ENCODE measurements at regions not wholly inside any gene's neighbourhood (a gene's known extent, or its start where the extent isn't known, plus 50 kb on each side); places are given as distances from the start of the nearest gene placed in this dataset.

DNA sequence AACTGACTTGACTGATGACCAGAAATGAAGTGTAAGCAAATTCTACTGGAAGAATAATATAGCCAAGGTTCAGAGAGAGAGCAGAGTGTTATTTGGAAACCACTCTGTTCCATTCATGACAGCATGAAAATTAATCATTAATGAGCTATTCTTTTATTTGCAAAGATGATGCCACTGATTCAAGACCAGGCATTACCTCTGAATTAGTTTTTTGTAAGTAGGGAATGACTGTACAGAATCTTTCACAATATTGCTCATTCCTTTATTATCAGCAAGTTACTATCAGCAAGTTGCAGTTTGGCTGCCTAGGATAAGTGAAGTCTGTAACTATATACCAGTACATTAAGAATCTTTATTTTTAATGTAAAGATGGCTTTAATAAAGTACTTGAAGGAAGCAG lies 75.1 kb upstream of the RGMB start:
- Histone ChIP-seq H3K27me3 (ENCODE audit: low read depth) (no peaks in the 10 kb centered on the region), H3K4me3 (no peak overlapping the region), H3K4me1 (no peaks in the 10 kb centered on the region), H3K9me3 (peaks cover 8% of the 10 kb centered on the region), H3K27ac (no peak overlapping the region), H3K36me3 (no peaks in the 10 kb centered on the region)
- no peak for DNase-seq
- TF ChIP-seq, protein P1, sequence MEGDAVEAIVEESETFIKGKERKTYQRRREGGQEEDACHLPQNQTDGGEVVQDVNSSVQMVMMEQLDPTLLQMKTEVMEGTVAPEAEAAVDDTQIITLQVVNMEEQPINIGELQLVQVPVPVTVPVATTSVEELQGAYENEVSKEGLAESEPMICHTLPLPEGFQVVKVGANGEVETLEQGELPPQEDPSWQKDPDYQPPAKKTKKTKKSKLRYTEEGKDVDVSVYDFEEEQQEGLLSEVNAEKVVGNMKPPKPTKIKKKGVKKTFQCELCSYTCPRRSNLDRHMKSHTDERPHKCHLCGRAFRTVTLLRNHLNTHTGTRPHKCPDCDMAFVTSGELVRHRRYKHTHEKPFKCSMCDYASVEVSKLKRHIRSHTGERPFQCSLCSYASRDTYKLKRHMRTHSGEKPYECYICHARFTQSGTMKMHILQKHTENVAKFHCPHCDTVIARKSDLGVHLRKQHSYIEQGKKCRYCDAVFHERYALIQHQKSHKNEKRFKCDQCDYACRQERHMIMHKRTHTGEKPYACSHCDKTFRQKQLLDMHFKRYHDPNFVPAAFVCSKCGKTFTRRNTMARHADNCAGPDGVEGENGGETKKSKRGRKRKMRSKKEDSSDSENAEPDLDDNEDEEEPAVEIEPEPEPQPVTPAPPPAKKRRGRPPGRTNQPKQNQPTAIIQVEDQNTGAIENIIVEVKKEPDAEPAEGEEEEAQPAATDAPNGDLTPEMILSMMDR (IDR thresholded peaks at IDR 0.05) = no peak
- intact Hi-C loops (cut with DNase I) = no loop called here
- ATAC-seq = no peak

DNA sequence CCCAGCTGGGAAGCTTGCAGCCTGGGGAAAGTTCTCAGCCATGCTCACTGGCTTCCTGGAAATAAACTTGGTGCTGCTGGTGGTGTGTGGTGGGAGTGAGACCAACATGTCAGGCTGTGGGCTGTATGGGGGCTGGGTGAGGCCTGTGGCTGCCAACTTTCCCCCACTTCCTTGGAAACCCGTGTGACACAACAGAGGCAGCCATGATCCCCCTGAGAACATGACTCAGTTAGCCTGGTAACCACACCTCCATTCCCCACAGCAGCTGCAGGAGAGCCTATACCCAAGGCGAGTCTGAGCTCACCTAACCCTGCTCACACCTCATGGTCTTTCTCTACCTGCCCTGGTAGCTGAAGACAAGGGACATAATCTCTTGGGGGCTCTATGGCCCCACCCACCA lies 72.7 kb upstream of the RGMB start:
- no peaks in the 10 kb centered on the region for H3K36me3 ChIP-seq
- no peak for DNase-seq
- H3K9me3 ChIP-seq = peaks cover 8% of the 10 kb centered on the region
- no peaks in the 10 kb centered on the region for H3K4me1 ChIP-seq
- H3K27ac ChIP-seq = no peak overlapping the region
- TF ChIP-seq, protein P1 (IDR thresholded peaks at IDR 0.05) = no peak
- H3K27me3 ChIP-seq (ENCODE audit: low read depth) = no peaks in the 10 kb centered on the region
- no peak for ATAC-seq
- H3K4me3 ChIP-seq = no peak overlapping the region
- intact Hi-C loops (cut with DNase I) = no loop called here

GRCh38 chr5:98705841-98706240 lies 67.6 kb upstream of the RGMB start:
- Histone ChIP-seq H3K27me3 (ENCODE audit: low read depth) (no peaks in the 10 kb centered on the region), H3K27ac (no peak overlapping the region), H3K36me3 (no peaks in the 10 kb centered on the region), H3K4me3 (no peak overlapping the region), H3K9me3 (peaks cover 8% of the 10 kb centered on the region), H3K4me1 (no peaks in the 10 kb centered on the region)
- ATAC-seq = no peak
- no peak for DNase-seq
- intact Hi-C loops (cut with DNase I) = no loop called here
- TF ChIP-seq, protein P1 (IDR thresholded peaks at IDR 0.05) = no peak

DNA sequence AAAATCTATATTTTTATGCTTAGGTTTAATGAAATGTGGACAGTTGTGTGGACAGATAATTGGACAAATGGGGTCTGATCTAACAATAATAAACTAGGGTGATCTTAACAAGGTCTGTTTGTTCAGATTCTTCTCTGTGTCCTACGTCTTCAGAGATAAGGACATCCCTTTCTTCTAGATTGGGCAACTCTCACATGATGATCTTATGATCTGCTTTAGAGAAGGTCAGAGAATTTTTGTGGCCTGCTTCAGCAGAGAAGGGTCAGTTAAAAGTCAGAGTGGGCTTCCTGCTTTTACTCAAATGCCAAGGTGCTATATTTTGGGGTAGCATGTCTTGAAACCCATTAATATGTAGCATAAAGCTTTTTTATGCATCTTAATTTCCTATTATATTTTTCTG lies 63.8 kb upstream of the RGMB start:
- no peak for ATAC-seq

DNA sequence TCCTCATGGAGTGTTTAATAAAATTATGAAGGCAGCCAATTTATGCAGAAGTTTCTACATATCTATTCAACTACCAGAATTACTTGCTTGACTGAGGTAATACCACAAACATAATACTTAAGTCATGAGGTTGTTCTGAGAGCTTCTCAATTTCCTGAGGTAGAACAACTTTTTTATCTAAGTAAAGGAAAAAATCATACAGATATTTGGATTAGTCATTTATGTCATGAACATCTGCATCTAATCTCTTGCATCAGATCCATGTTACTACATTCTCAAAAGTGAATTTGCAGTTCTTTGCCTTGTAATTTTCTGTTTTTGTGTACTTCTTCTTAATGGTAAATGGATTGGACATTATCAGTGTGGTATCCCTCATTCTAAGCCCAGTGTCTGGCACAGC lies 60.4 kb upstream of the RGMB start:
- H3K9me3 ChIP-seq = no peaks in the 10 kb centered on the region
- DNase-seq (no peak), ATAC-seq (no peak)
- no peak overlapping the region for H3K27ac ChIP-seq
- no peaks in the 10 kb centered on the region for H3K27me3 ChIP-seq (ENCODE audit: low read depth)
- no peaks in the 10 kb centered on the region for H3K36me3 ChIP-seq
- no peaks in the 10 kb centered on the region for H3K4me1 ChIP-seq
- H3K4me3 ChIP-seq = no peak overlapping the region
- intact Hi-C loops (cut with DNase I) = no loop called here
- TF ChIP-seq, protein P1 (IDR thresholded peaks at IDR 0.05) = no peak

More for the DNA sequence above, 63.8 kb upstream of the RGMB start:
- TF ChIP-seq, protein P1 (IDR thresholded peaks at IDR 0.05) = no peak
- no peak overlapping the region for H3K4me3 ChIP-seq
- DNase-seq = no peak
- intact Hi-C loops (cut with DNase I) = no loop called here
- H3K27ac ChIP-seq = no peak overlapping the region
- H3K27me3 ChIP-seq (ENCODE audit: low read depth) = no peaks in the 10 kb centered on the region
- H3K9me3 ChIP-seq = no peaks in the 10 kb centered on the region
- H3K36me3 ChIP-seq = no peaks in the 10 kb centered on the region
- H3K4me1 ChIP-seq = no peaks in the 10 kb centered on the region

DNA sequence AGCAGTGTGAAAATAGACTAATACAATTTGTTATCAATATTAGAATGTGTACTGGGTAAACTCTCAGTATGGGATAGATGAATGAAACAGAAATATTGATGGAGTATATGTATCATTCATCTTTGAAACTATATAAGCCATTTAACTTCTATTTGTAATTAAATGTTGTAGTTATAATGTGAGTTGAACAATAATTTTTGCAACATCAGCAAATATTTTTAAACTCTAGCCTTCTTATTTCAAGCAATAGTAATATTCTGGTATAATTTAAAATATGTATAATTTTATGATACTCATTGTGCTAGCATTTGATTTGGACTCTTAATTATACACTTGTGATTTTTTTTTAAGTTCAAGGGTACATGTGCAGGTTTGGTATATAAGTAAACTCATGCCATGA lies 59.6 kb upstream of the RGMB start:
- Histone ChIP-seq H3K9me3 (no peaks in the 10 kb centered on the region), H3K27me3 (ENCODE audit: low read depth) (no peaks in the 10 kb centered on the region), H3K4me3 (no peak overlapping the region), H3K27ac (no peak overlapping the region), H3K4me1 (no peaks in the 10 kb centered on the region), H3K36me3 (no peaks in the 10 kb centered on the region)
- ATAC-seq (no peak), DNase-seq (no peak)
- TF ChIP-seq, protein P1 (IDR thresholded peaks at IDR 0.05) = no peak
- intact Hi-C loops (cut with DNase I) = no loop called here

All from lower lobe of right lung (tissue), 2 donors.